22Rv1 (cell line): ENCODE measurements at regions not wholly inside any gene's neighbourhood (a gene's known extent, or its start where the extent isn't known, plus 50 kb on each side); places are given as distances from the start of the nearest gene placed in this dataset.

Experiments
- CTCF ChIP-seq: fragments of 450-650 bp; IDR thresholded peaks from 2 replicates; pipeline ENCODE4 v1.5.1; 2017; ENCODE audit warnings: mild to moderate bottlenecking
- ZFX ChIP-seq: fragments of 450-650 bp; IDR thresholded peaks from 2 replicates; pipeline ENCODE4 v1.6.1; 2017; ENCODE audit warnings: antibody characterized with exemption, borderline replicate concordance

DNA sequence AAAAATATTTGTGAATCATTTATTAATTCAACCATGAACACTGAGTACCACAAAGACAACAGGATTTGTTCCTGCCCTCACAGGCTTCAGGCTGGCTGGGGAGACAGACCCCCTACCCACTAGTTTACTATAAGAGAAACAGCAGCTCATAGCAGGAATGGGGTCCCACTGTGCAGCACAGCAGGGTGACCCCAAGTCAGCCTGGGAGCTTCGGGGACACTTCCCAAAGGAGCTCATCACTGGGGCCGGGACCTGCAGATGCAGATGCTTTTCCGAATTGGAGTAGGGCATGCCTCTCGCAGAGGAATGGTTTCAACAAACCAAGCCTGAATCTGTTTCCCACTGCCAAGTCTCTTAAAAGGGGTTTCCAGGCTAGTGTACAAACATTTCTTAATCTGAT lies 176.2 kb upstream of the PWP1 start:
- TF ChIP-seq CTCF (no peak), ZFX (no peak)
